ENCODE measurements at regions not wholly inside any gene's neighbourhood (a gene's known extent, or its start where the extent isn't known, plus 50 kb on each side); places are given as distances from the start of the nearest gene placed in this dataset.

DNA sequence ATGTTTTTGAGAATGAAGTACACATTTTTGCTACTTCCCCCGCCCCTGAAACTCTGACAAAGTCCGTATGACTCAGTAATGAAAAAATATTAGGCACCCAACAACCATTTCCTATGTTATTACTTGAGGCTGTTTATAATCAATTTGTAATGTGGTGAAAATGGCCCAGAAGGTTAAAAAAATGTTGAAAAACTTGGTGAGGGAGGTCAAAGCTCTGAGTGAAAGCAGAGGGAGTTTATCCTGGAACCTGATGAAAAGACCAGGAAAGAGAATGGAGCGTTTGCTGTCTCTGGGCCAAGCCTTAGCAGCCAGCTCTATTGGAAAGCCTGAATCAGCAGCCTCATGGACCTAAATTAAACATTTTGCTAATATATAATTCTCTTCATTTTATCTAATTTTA, 367.7 kb upstream of the NEGR1 start (continued):
- no peak for TF ChIP-seq PATZ1 (CRISPR knock-in tag; IDR thresholded peaks at IDR 0.05; ENCODE audit: borderline replicate concordance)

- no peak for ATAC-seq
- TF ChIP-seq ZC3H10 (CRISPR knock-in tag; IDR thresholded peaks at IDR 0.05), result no peak
- no peak for TF ChIP-seq ZFP30 (CRISPR knock-in tag; IDR thresholded peaks at IDR 0.05)
- no peak for TF ChIP-seq OSR1 (CRISPR knock-in tag; IDR thresholded peaks at IDR 0.05)
- TF ChIP-seq PPARA (CRISPR knock-in tag; IDR thresholded peaks at IDR 0.05; ENCODE audit: borderline replicate concordance), result no peak
- TF ChIP-seq CSDC2 (CRISPR knock-in tag; IDR thresholded peaks at IDR 0.05), result no peak
- TF ChIP-seq ZNF8 (CRISPR knock-in tag; IDR thresholded peaks at IDR 0.05), result no peak
- no peak for TF ChIP-seq ZNF565 (CRISPR knock-in tag; conservative IDR thresholded peaks at IDR 0.05; ENCODE audit: low read depth)
- TF ChIP-seq PATZ1 (CRISPR knock-in tag; IDR thresholded peaks at IDR 0.05; ENCODE audit: borderline replicate concordance), result no peak
- no peak for TF ChIP-seq CREB5 (CRISPR knock-in tag; IDR thresholded peaks at IDR 0.05; ENCODE audit: low read depth)
- no peak for TF ChIP-seq ZFP3 (CRISPR knock-in tag; IDR thresholded peaks at IDR 0.05)
- no peak for TF ChIP-seq ESRRG (CRISPR knock-in tag; IDR thresholded peaks at IDR 0.05)
- TF ChIP-seq ARNTL (CRISPR knock-in tag; IDR thresholded peaks at IDR 0.05; ENCODE audit: borderline replicate concordance, low read depth), result no peak
- no peak for TF ChIP-seq ZNF70 (CRISPR knock-in tag; IDR thresholded peaks at IDR 0.05)
- no peak for TF ChIP-seq CSRNP3 (CRISPR knock-in tag; IDR thresholded peaks at IDR 0.05)
- TF ChIP-seq, protein P1, sequence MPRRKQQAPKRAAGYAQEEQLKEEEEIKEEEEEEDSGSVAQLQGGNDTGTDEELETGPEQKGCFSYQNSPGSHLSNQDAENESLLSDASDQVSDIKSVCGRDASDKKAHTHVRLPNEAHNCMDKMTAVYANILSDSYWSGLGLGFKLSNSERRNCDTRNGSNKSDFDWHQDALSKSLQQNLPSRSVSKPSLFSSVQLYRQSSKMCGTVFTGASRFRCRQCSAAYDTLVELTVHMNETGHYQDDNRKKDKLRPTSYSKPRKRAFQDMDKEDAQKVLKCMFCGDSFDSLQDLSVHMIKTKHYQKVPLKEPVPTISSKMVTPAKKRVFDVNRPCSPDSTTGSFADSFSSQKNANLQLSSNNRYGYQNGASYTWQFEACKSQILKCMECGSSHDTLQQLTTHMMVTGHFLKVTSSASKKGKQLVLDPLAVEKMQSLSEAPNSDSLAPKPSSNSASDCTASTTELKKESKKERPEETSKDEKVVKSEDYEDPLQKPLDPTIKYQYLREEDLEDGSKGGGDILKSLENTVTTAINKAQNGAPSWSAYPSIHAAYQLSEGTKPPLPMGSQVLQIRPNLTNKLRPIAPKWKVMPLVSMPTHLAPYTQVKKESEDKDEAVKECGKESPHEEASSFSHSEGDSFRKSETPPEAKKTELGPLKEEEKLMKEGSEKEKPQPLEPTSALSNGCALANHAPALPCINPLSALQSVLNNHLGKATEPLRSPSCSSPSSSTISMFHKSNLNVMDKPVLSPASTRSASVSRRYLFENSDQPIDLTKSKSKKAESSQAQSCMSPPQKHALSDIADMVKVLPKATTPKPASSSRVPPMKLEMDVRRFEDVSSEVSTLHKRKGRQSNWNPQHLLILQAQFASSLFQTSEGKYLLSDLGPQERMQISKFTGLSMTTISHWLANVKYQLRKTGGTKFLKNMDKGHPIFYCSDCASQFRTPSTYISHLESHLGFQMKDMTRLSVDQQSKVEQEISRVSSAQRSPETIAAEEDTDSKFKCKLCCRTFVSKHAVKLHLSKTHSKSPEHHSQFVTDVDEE (CRISPR knock-in tag; IDR thresholded peaks at IDR 0.05), result no peak
- TF ChIP-seq SNAI2 (CRISPR knock-in tag; IDR thresholded peaks at IDR 0.05), result no peak
- no peak for TF ChIP-seq GLIS3 (CRISPR knock-in tag; IDR thresholded peaks at IDR 0.05)
- TF ChIP-seq RARB (CRISPR knock-in tag; IDR thresholded peaks at IDR 0.05), result no peak
- TF ChIP-seq ISL1 (CRISPR knock-in tag; IDR thresholded peaks at IDR 0.05), result no peak
Observed at GRCh38 chr1:72649211-72649888, 367.0 kb upstream of the NEGR1 start.

DNA sequence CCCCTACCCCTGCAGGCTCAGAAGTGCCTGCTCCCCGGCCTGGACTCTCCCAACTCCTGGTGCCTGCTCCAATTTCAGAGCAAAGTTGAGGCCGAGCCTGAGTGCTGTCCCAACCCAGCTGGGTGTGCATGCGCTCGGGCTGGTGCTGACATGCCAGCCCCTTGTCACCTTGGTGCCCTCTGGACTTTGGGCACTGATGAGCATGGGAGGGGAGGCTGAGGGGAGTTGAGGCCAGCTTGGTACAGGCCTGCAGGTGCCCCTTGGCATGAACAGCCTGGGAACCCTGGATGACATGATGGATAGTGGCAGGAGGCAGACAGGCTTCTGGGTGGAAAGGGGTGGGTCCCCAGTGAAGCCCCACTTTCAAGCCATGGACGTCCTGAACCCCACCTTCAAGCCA, 366.1 kb upstream of the NEGR1 start:
- ATAC-seq, result no peak
- TF ChIP-seq TCF4 (CRISPR knock-in tag; IDR thresholded peaks at IDR 0.05; ENCODE audit: borderline replicate concordance) (no peak), ESRRG (CRISPR knock-in tag; IDR thresholded peaks at IDR 0.05) (no peak), CREB5 (CRISPR knock-in tag; IDR thresholded peaks at IDR 0.05; ENCODE audit: low read depth) (no peak), SNAI2 (CRISPR knock-in tag; IDR thresholded peaks at IDR 0.05) (no peak), ZFP30 (CRISPR knock-in tag; IDR thresholded peaks at IDR 0.05) (no peak), ZFP3 (CRISPR knock-in tag; IDR thresholded peaks at IDR 0.05) (no peak), CSRNP3 (CRISPR knock-in tag; IDR thresholded peaks at IDR 0.05) (no peak), OSR1 (CRISPR knock-in tag; IDR thresholded peaks at IDR 0.05) (no peak), POU6F1 (CRISPR knock-in tag; IDR thresholded peaks at IDR 0.05; ENCODE audit: borderline replicate concordance, low read depth) (no peak), ARNTL (CRISPR knock-in tag; IDR thresholded peaks at IDR 0.05; ENCODE audit: borderline replicate concordance, low read depth) (no peak), ISL1 (CRISPR knock-in tag; IDR thresholded peaks at IDR 0.05) (no peak), RARB (CRISPR knock-in tag; IDR thresholded peaks at IDR 0.05) (no peak), PPARA (CRISPR knock-in tag; IDR thresholded peaks at IDR 0.05; ENCODE audit: borderline replicate concordance) (no peak)
